ENCODE measurements at regions not wholly inside any gene's neighbourhood (a gene's known extent, or its start where the extent isn't known, plus 50 kb on each side); places are given as distances from the start of the nearest gene placed in this dataset.
A peak's percentile ranks its signal among the peaks of the same experiment; 100 is the strongest.

- no peaks in the 10 kb centered on the region for H3K36me3 ChIP-seq (ENCODE audit: low read depth, low read length)
- no peaks in the 10 kb centered on the region for H3K9me3 ChIP-seq (ENCODE audit: low read length)
- H3K4me1 ChIP-seq (ENCODE audit: insufficient read depth, low read length): peaks cover 4% of the 10 kb centered on the region
- H3K4me3 ChIP-seq (ENCODE audit: low read length): no peak overlapping the region
- H4K20me1 ChIP-seq (ENCODE audit: low read length): no peaks in the 10 kb centered on the region
- H3K4me2 ChIP-seq (ENCODE audit: low read length): no peak overlapping the region
- H3F3A ChIP-seq (ENCODE audit: low read length, unreplicated experiment): no peaks in the 10 kb centered on the region
- no peak overlapping the region for H2AFZ ChIP-seq (ENCODE audit: low read length)
- H3K27me3 ChIP-seq (ENCODE audit: low read length): no peaks in the 10 kb centered on the region
- no TSS peak for BruUV-seq (replicated peaks)
- no peak overlapping the region for H3K27ac ChIP-seq (ENCODE audit: low read length)
- H3K79me2 ChIP-seq (ENCODE audit: low read length): no peaks in the 10 kb centered on the region
- ATAC-seq (peak; percentile 37; the same call in 1 of the 2 replicates), DNase-seq (no peak)
- H3K9me2 ChIP-seq (replicated peaks; ENCODE audit: low read length): no peaks in the 10 kb centered on the region
- POLR2A ChIA-PET (ENCODE audit: unreplicated experiment): interaction anchor here (0.8 kb wide), 1 partner anchor 256 kb away, joined by 7 read pairs; no protein-coding TSS in a partner anchor
- no peak overlapping the region for H3K9ac ChIP-seq (ENCODE audit: low read length)
- intact Hi-C loops (cut with micrococcal nuclease): loop anchor here (10.0 kb wide), 1 partner anchor 97 kb away; no protein-coding TSS in a partner anchor
- CTCF ChIA-PET: no interaction called here
- no peak for TF ChIP-seq EZH2phosphoT487 (IDR thresholded peaks at IDR 0.05; ENCODE audit: borderline replicate concordance, low read length)
- TF ChIP-seq CTCF (conservative IDR thresholded peaks at IDR 0.05; ENCODE audit: low read depth, low read length): peak; percentile 16; the same call in 1 of the 2 replicates
Measured at GRCh38 chr14:100641274-100641860, 54.1 kb upstream of the BEGAIN start.

- no peaks in the 10 kb centered on the region for H3F3A ChIP-seq (ENCODE audit: low read length, unreplicated experiment)
- DNase-seq (no peak), ATAC-seq (no peak)
- ChIA-PET POLR2A (ENCODE audit: unreplicated experiment) (no interaction called here), CTCF (no interaction called here)
- intact Hi-C loops (cut with micrococcal nuclease): loop anchor here (10.0 kb wide), 1 partner anchor 99 kb away; no protein-coding TSS in a partner anchor
- TF ChIP-seq CTCF (conservative IDR thresholded peaks at IDR 0.05; ENCODE audit: low read depth, low read length) (no peak), EZH2phosphoT487 (IDR thresholded peaks at IDR 0.05; ENCODE audit: borderline replicate concordance, low read length) (no peak), EZH2 (IDR thresholded peaks at IDR 0.05; ENCODE audit: low read length, unreplicated experiment) (no peak)
- no TSS peak for BruUV-seq (replicated peaks)
- peaks cover 4% of the 10 kb centered on the region for H3K4me1 ChIP-seq (ENCODE audit: insufficient read depth, low read length)
- no peaks in the 10 kb centered on the region for H4K20me1 ChIP-seq (ENCODE audit: low read length)
- no peaks in the 10 kb centered on the region for H3K9me3 ChIP-seq (ENCODE audit: low read length)
- no peak overlapping the region for H3K4me3 ChIP-seq (ENCODE audit: low read length)
- H3K9ac ChIP-seq (ENCODE audit: low read length): no peak overlapping the region
- no peak overlapping the region for H3K27ac ChIP-seq (ENCODE audit: low read length)
- H3K27me3 ChIP-seq (ENCODE audit: low read length): no peaks in the 10 kb centered on the region
- H3K36me3 ChIP-seq (ENCODE audit: low read depth, low read length): no peaks in the 10 kb centered on the region
- no peak overlapping the region for H3K4me2 ChIP-seq (ENCODE audit: low read length)
- no peak overlapping the region for H2AFZ ChIP-seq (ENCODE audit: low read length)
- no peaks in the 10 kb centered on the region for H3K79me2 ChIP-seq (ENCODE audit: low read length)
- H3K9me2 ChIP-seq (replicated peaks; ENCODE audit: low read length): no peaks in the 10 kb centered on the region
Measured at GRCh38 chr14:100643426-100643825, 56.2 kb upstream of the BEGAIN start.

- H3K27ac ChIP-seq (ENCODE audit: low read length): no peak overlapping the region
- H3K4me2 ChIP-seq (ENCODE audit: low read length): no peak overlapping the region
- H3K4me1 ChIP-seq (ENCODE audit: insufficient read depth, low read length): peaks cover 14% of the 10 kb centered on the region
- H3K4me3 ChIP-seq (ENCODE audit: low read length): no peak overlapping the region
- H3K9ac ChIP-seq (ENCODE audit: low read length): no peak overlapping the region
- intact Hi-C loops (cut with micrococcal nuclease): loop anchor here (10.0 kb wide), 1 partner anchor 100 kb away; no protein-coding TSS in a partner anchor
- TF ChIP-seq EZH2 (IDR thresholded peaks at IDR 0.05; ENCODE audit: low read length, unreplicated experiment) (no peak), CTCF (conservative IDR thresholded peaks at IDR 0.05; ENCODE audit: low read depth, low read length) (no peak), EZH2phosphoT487 (IDR thresholded peaks at IDR 0.05; ENCODE audit: borderline replicate concordance, low read length) (no peak)
- no peaks in the 10 kb centered on the region for H3K36me3 ChIP-seq (ENCODE audit: low read depth, low read length)
- H4K20me1 ChIP-seq (ENCODE audit: low read length): no peaks in the 10 kb centered on the region
- DNase-seq (no peak), ATAC-seq (no peak)
- POLR2A ChIA-PET (ENCODE audit: unreplicated experiment): no interaction called here
- no peaks in the 10 kb centered on the region for H3K79me2 ChIP-seq (ENCODE audit: low read length)
- H2AFZ ChIP-seq (ENCODE audit: low read length): no peak overlapping the region
- H3K9me2 ChIP-seq (replicated peaks; ENCODE audit: low read length): no peaks in the 10 kb centered on the region
- no peaks in the 10 kb centered on the region for H3K9me3 ChIP-seq (ENCODE audit: low read length)
- no peaks in the 10 kb centered on the region for H3F3A ChIP-seq (ENCODE audit: low read length, unreplicated experiment)
- CTCF ChIA-PET: interaction anchor here (0.7 kb wide), 1 partner anchor 227 kb away, joined by 3 read pairs; no protein-coding TSS in a partner anchor
- H3K27me3 ChIP-seq (ENCODE audit: low read length): no peaks in the 10 kb centered on the region
- no TSS peak for BruUV-seq (replicated peaks)
Measured at GRCh38 chr14:100644383-100644782, 57.2 kb upstream of the BEGAIN start.
